Mesenteric fat pad (tissue), 1 donor: ENCODE measurements at regions not wholly inside any gene's neighbourhood (a gene's known extent, or its start where the extent isn't known, plus 50 kb on each side); places are given as distances from the start of the nearest gene placed in this dataset.
"Not testable (repeated sequence)": the region's sequence is repeated elsewhere in the genome, so short reads cannot be mapped to it uniquely, and the experiment has no call there.

ENCODE experiments used
- DNase-seq: peaks from one replicate; pipeline ENCODE4 v3.0.0-alpha.2; 2020; ENCODE audit warnings: low spot score
- donor health status: DM: yes; HTN: yes; CAD: no.

DNA sequence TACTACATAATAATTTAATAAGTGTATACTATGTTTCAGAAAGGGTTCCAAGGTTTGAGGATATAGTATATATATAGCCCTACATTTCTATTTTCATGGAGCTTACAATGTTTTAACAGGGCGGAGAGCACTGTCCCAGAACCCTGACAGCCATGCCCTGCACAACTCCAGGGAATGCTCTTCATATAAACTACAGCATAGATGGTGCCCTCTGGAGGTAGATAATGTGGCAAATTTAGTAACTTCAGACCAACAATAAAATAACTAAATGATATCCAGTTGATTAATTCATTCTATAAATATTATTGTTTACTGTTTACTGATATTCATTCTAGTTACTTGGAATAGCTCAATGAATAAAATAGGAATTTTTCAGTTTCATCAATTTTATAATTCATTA is 693.7 kb upstream of the CCDC179 start:
- no peak for DNase-seq

DNA sequence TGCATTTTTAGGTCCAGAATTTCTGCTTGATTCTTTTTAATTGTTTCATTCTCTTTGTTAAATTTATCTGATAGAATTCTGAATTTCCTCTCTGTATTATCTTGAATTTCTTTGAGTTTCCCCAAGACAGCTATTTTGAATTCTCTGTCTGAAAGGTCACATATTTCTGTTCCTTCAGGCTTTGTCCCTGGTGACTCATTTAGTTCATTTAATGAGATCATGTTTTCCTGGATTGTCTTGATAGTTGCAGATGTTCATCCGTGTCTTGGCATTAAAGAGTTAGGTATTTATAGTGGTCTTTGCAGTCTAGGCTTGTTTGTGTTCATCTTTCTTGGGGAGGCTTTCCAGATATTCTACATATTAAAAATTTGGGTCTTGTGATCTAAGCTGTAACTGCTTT is 694.8 kb upstream of the CCDC179 start:
- no peak for DNase-seq

- no peak for DNase-seq
Observed at GRCh38 chr11:23556163-23556750, 696.0 kb upstream of the CCDC179 start.

- no peak for DNase-seq
Observed at GRCh38 chr11:23563591-23563990, 703.3 kb upstream of the CCDC179 start.

GRCh38 chr11:23564370-23564769 is 704.1 kb upstream of the CCDC179 start:
- DNase-seq: no peak

DNA sequence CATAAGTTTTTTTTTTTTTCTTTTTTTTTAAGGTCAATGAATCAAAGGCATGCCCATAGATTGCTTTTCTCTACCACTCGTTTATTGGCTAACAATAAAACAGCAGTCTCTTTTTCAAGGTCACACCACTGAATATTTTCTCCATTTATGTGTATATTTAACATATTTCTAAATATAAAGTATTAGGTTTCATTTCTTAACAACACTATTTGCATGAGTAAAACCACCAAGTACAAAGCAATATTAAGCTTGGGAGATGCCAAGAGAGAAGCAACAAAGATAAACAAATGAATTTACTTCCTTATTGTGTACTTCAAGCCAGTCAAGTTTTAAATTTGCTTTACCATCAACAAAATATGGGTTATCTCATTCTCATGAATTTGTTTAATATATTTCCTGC is 708.9 kb upstream of the CCDC179 start:
- no peak for DNase-seq

DNA sequence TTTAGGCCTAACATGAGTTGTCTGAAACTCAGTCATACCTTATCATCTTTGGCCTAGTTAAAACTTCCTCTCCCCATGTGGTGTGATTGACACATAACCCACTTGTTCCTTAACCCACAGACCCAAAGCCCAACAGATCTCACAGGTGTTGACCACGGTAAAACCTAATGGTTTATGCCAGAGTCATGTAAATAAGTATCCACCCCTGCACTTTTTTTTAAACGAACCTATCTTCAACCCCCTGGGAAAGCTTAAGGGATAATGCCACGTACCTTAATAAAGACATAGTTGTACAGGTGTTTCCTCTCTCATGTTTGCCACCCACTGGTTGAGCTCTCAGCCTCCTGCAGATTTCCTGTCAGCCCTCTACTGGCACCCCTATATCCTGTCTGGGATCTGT is 709.3 kb upstream of the CCDC179 start:
- no peak for DNase-seq

DNA sequence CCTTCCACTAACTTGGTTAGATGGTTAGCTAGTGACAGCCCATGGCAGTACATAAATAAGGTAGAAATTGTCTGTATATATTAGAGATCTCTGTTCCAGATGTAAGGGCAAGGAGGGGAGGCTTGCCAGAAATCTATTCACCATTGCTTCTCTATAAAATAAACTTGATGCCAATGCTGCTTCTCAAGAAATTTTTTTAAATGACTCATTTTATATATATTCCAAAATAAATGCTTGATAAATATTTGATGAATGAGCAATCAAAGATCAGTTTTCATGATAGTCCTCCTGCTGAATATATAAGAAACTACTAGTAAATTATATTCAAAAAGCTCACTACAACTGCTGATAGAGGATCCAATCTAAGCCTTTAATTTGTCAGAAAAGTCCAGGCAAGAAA is 710.6 kb upstream of the CCDC179 start:
- no peak for DNase-seq

DNA sequence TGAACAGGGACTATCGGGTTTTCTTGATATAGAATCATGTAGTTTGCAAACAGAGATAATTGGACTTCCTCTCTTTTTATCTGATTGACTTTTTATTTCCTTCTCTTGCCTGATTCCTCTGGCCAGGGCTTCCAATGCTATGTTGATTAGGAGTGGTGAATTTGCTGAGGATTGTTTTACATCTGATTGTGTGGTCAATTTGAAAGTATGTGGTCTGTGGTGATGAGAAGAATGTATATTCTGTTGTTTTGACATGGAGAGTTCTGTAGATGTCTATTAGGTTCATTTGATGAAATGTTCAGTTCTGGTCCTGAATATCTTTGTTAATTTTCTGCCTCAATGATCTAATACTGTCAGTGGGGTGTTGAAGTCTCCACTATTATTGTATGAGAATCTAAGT is 713.2 kb upstream of the CCDC179 start:
- no peak for DNase-seq

DNA sequence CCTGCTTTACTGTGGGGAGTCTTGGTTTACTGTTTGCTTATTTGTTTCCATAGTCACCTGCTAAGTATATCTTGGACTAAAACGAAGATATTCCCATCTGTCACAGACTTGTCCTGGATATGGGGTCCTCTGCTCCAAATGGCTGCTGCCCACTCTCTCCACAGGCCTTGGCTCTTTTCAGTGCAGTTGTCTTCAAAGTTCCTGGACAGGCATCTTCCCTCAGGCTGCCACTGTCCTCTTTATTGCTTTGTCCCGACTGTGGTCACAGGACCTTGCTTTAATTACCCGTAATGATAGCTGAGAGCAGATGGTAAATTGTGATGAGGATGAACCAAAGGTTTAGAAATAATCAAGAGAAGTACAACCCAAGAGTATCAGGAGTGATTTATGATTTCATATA is 713.9 kb upstream of the CCDC179 start:
- DNase-seq: no peak

GRCh38 chr11:23577296-23577695 is 717.0 kb upstream of the CCDC179 start:
- DNase-seq: no peak

GRCh38 chr11:23585416-23586104 is 725.3 kb upstream of the CCDC179 start:
- DNase-seq: no peak

DNA sequence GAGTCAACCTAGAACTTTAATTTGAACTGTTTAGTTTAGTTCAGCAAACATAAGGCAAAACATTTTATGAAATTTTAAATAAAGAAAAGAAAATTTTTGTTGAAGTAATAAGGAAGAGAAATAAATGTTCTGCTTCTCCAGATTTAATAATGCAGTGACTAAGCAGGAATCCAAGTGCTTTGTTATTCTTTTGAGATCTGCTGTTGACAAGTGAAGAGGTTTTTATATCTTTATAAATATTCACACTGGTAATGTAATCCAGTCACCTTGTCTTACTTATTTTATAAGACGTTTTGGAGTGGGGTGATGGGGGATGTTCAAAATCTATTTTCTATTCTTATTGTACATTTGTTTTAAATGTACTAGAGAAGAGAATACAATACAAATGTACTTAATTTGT is 725.9 kb upstream of the CCDC179 start:
- DNase-seq: no peak

DNA sequence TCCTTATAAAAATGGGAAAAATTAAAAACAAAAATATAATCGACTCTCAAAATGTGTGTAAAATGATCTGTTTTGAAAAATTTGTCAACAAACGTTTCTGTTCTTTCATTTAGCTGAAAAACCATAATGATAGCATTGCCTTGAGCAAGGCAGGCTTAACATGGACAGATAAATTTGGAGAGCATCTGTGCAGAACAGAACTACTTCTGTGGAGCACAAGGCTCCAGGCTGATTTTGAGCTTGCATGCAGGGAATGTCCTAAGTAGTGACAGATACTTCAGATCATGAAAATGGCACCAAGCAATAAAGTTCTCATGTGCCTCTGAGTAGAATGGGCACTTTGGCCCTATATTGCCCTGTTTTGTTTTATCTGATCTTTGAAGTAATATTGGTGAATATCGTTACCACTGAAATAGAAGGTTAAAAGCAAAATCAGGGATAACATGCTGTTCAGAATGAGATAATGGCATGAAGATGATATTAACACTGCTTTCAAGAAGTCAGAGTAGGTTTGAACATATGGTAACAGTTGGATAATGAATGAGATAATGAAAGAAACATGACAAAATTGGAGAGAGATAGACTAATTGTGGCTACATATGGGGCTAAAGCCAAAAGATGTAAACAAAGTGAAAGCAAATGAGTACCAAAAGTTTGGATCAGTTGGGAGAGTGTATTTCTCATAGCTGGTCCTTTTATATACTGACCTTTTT is 730.5 kb upstream of the CCDC179 start:
- no peak for DNase-seq

- DNase-seq: no peak
Observed at GRCh38 chr11:23594755-23595154, 734.5 kb upstream of the CCDC179 start.

GRCh38 chr11:23604966-23605365 is 744.7 kb upstream of the CCDC179 start:
- no peak for DNase-seq

- DNase-seq: no peak
Observed at GRCh38 chr11:23606191-23606590, 745.9 kb upstream of the CCDC179 start.

DNA sequence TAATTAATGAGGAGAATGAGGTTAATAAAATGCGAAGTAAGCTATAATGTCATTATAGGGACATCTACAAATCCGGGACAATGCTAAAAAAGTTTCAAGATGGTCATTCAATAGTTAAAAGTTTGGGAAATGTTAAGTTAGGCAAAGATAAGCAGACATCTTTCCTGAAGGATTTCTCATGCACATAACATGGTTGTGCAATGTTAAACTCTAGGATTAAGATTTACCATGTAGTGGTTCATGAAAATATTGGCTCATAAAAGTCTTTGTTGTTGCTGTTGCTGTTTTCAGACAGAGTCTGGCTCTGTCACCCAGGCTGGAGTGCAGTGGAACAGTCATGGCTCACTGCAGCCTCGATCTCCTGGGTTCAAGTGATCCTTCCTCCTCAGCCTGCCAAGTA is 751.5 kb upstream of the CCDC179 start:
- no peak for DNase-seq

- no peak for DNase-seq
Observed at GRCh38 chr11:23620617-23621016, 760.3 kb upstream of the CCDC179 start.

GRCh38 chr11:23632293-23632692 is 772.0 kb upstream of the CCDC179 start:
- no peak for DNase-seq

DNA sequence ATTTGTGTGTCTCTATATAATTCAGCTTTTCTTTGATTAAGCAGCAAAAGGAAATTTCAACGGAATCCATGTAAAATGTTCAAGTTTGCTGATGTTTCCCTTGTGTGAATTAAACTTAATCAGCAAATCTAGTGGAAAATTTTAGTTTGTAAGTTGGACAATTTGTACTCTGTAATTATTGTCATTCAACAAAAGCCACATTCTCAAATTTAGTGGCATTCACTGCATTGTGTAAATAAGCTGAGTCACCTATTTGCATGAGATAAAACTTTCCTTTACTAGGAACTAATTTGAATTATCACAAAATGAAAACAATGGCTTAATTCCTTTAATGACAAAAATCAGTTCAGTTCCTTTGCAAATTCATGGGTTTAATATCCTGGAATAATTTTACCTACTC is 784.2 kb upstream of the CCDC179 start:
- DNase-seq: no peak

DNA sequence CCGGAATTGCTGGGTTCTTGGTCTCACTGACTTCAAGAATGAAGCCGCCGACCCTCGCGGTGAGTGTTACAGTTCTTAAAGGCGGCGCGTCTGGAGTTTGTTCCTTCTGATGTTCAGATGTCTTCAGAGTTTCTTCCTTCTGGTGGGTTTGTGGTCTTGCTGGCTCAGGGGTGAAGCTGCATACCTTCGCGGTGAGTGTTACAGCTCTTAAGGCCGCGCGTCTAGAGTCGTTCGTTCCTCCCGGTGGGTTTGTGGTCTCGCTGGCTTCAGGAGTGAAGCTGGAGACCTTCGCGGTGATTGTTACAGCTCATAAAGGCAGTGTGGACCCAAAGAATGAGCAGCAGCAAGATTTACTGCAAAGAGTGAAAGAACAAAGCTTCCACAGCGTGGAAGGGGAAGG is 792.1 kb upstream of the CCDC179 start:
- DNase-seq: not testable (repeated sequence)
